Small intestine (tissue), 7 donors: ENCODE measurements at regions not wholly inside any gene's neighbourhood (a gene's known extent, or its start where the extent isn't known, plus 50 kb on each side); places are given as distances from the start of the nearest gene placed in this dataset.
A peak's percentile ranks its signal among the peaks of the same experiment; 100 is the strongest.

ENCODE experiments used
- DNase-seq, 2 donors: peaks; one replicate each; pipeline versions ENCODE4 v3.0.0 to v3.0.0-alpha.2; 2013
- FAIRE-seq: peaks from 2 replicates; lab custom pipeline; 2012; peaks lifted over from hg19 to GRCh38; lab: Jason Lieb, UNC
- H3K27ac ChIP-seq, 3 donors: one replicate each; pipeline ENCODE4 v1.5.1; 2013; ENCODE audit warnings: low read length in 2 of 3, mild to moderate bottlenecking in 2 of 3, control low read depth in 1 of 3, inconsistent platforms in 1 of 3, low read depth in 1 of 3, moderate library complexity in 1 of 3
- H3K27me3 ChIP-seq, 3 donors: one replicate each; pipeline ENCODE4 v1.6.1; 2013; ENCODE audit warnings: low read length in 3 of 3, inconsistent platforms in 1 of 3; ENCODE audit not compliant: control insufficient read depth in 3 of 3, insufficient read depth in 3 of 3
- H3K36me3 ChIP-seq, 3 donors: one replicate each; pipeline ENCODE4 v1.6.1; 2013; ENCODE audit warnings: low read length in 3 of 3, inconsistent platforms in 1 of 3, low read depth in 1 of 3, mild to moderate bottlenecking in 1 of 3, moderate library complexity in 1 of 3; ENCODE audit not compliant: control insufficient read depth in 3 of 3, insufficient read depth in 2 of 3
- H3K4me1 ChIP-seq, 3 donors: one replicate each; pipeline ENCODE4 v1.6.1; 2013; ENCODE audit warnings: low read length in 2 of 3, inconsistent platforms in 1 of 3, low read depth in 1 of 3, mild to moderate bottlenecking in 1 of 3, moderate library complexity in 1 of 3; ENCODE audit not compliant: control insufficient read depth in 3 of 3, insufficient read depth in 2 of 3
- H3K4me3 ChIP-seq, 3 donors: one replicate each; pipeline ENCODE4 v1.5.1; 2013; ENCODE audit warnings: low read length in 3 of 3, control low read depth in 1 of 3, inconsistent platforms in 1 of 3, low read depth in 1 of 3, mild to moderate bottlenecking in 1 of 3, moderate library complexity in 1 of 3
- H3K9me3 ChIP-seq, 2 donors: one replicate each; pipeline ENCODE4 v1.6.1; 2013; ENCODE audit warnings: low read depth in 1 of 2, low read length in 1 of 2; ENCODE audit not compliant: control insufficient read depth in 2 of 2, insufficient read depth in 1 of 2
- WGBS, 3 donors: extraction: QIAGEN DNeasy Blood & Tissue Kit; methylation state at CpG; one replicate each; pipeline ENCODE4 v1.1.7; 2013; 5-methylcytosine and 5-hydroxymethylcytosine counted together
- donor health status: healthy with polysubstance abuse.
- donor health status: control.
- donor health status: control.
- donor health status: Bipolar disorder and iron deficiency.
- donor health status: healthy.

DNA sequence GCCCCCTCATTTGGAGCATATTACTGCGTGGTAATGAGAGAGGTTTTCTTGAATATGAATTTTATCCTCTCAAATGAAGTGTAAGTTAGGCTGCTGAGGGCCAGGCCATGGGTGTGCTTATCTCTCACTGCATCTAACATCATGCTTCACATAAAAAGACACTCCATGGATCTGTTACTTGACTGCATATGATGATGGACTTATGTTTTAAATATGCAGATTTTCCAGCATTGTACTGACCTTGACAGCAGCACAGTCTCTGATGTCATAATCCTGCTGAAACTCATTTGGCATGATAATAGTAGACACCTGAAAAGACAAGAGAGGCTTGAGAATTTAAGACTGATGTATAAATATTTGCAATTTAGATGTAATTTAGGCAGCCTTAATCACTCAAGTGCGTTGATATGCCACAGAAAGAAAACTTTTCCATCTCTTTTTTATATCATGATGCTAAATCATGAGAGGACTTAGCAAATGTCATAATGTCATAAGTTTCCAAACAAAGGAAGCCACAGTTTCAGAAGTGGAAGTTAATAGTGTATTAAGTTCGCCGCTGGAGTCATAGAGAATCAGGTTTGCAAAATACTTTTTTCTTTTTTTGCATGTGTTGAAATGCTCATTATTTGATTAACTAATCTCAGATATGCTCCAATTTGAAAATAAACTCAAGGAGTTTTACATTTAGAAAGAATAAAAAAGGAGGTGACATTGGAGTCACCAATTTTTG lies 62.7 kb upstream of the CD302 start:
- DNase-seq (no peak), FAIRE-seq (no peak)
- no peaks in the 10 kb centered on the region for H3K4me1 ChIP-seq
- H3K4me3 ChIP-seq = no peak overlapping the region
- H3K27me3 ChIP-seq = no peaks in the 10 kb centered on the region
- H3K36me3 ChIP-seq = peaks cover 0 to 4% (median under 1%) of the 10 kb centered on the region in 3 donors
- no peak overlapping the region for H3K27ac ChIP-seq
- 88 to 95% (median 90%) methylated on average over 4 of the region's 4 CpGs for WGBS, 3 donors
- H3K9me3 ChIP-seq = no peaks in the 10 kb centered on the region

DNA sequence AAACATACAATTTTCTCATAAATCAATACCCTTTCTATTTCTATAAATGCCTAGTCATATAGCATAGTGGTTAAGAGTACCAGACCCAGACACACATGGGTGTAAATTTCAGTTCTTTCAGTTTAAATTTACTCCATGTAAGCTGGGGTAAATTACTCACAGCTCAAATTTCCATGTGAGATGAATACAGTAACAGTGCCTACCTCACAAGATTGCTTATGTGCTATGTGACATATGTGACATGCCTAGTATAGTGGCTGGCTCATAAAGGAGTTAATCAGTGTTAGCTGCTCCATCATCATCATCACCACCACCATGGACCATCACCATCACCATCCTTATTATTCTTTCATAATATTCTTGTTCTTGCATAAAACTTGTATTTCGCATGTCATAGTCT lies 61.6 kb upstream of the CD302 start:
- Histone ChIP-seq H3K4me3 (no peak overlapping the region), H3K27me3 (no peaks in the 10 kb centered on the region), H3K36me3 (peaks cover 0 to 6% (median 4%) of the 10 kb centered on the region in 3 donors), H3K9me3 (no peaks in the 10 kb centered on the region), H3K4me1 (no peaks in the 10 kb centered on the region), H3K27ac (no peak overlapping the region)
- DNase-seq (no peak), FAIRE-seq (no peak)
- 93 to 100% (median 98%) methylated on average over 1 of the region's 1 CpG for WGBS, 3 donors

- WGBS, 3 donors = 56 to 88% (median 74%) methylated on average over 2 of the region's 2 CpGs
- DNase-seq = no peak
These were observed 58.8 kb upstream of the CD302 start for GRCh38 chr2:159856760-159857159.

GRCh38 chr2:159855557-159856061 lies 57.6 kb upstream of the CD302 start:
- Histone ChIP-seq H3K27ac (no peak overlapping the region), H3K4me3 (no peak overlapping the region), H3K36me3 (peaks cover 5 to 10% (median 9%) of the 10 kb centered on the region in 3 donors), H3K9me3 (no peaks in the 10 kb centered on the region), H3K27me3 (no peaks in the 10 kb centered on the region), H3K4me1 (no peaks in the 10 kb centered on the region)
- no peak for DNase-seq
- 88 to 92% (median 90%) methylated on average over 5 of the region's 5 CpGs for WGBS, 3 donors
- no peak for FAIRE-seq

More at GRCh38 chr2:159856760-159857159, 58.8 kb upstream of the CD302 start:
- FAIRE-seq = no peak
- H3K27ac ChIP-seq = no peak overlapping the region
- H3K4me3 ChIP-seq = no peak overlapping the region
- H3K27me3 ChIP-seq = no peaks in the 10 kb centered on the region
- peaks cover 3 to 10% (median 7%) of the 10 kb centered on the region in 3 donors for H3K36me3 ChIP-seq
- no peaks in the 10 kb centered on the region for H3K9me3 ChIP-seq
- no peaks in the 10 kb centered on the region for H3K4me1 ChIP-seq

- H3K36me3 ChIP-seq = peaks cover 5 to 10% (median 9%) of the 10 kb centered on the region in 3 donors
- no peaks in the 10 kb centered on the region for H3K27me3 ChIP-seq
- no peaks in the 10 kb centered on the region for H3K9me3 ChIP-seq
- no peaks in the 10 kb centered on the region for H3K4me1 ChIP-seq
- WGBS, 3 donors = 80 to 90% (median 86%) methylated on average over 3 of the region's 3 CpGs
- H3K4me3 ChIP-seq = no peak overlapping the region
- DNase-seq (no peak), FAIRE-seq (peak; percentile 26)
- H3K27ac ChIP-seq = no peak overlapping the region
These were observed 57.1 kb upstream of the CD302 start for GRCh38 chr2:159855143-159855542.

DNA sequence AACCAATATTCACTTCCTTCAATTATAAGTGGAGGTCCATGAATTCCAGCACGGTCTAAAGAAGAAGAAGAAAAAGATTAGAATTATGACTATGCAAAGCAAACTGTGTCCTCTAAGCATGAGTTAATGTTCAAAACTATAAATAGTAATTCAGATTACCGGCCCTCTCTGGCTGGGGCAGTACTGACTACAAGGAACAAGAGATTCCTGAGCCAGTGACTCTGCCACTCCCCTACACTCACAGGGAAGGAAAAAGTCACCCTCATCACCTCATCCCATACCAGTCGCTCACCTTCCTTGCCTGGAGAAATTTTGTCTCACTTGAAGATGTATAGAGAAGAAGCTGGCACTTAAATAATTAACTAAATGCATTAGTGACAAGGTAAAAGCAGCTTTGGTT lies 56.5 kb upstream of the CD302 start:
- no peaks in the 10 kb centered on the region for H3K4me1 ChIP-seq
- H3K4me3 ChIP-seq = no peak overlapping the region
- WGBS, 3 donors = 85 to 92% (median 89%) methylated on average over 3 of the region's 3 CpGs
- H3K36me3 ChIP-seq = peaks cover 5 to 13% (median 10%) of the 10 kb centered on the region in 3 donors
- FAIRE-seq (no peak), DNase-seq (no peak)
- no peaks in the 10 kb centered on the region for H3K27me3 ChIP-seq
- no peaks in the 10 kb centered on the region for H3K9me3 ChIP-seq
- no peak overlapping the region for H3K27ac ChIP-seq

GRCh38 chr2:159853101-159853500 lies 55.1 kb upstream of the CD302 start:
- 90 to 95% (median 92%) methylated on average over 4 of the region's 4 CpGs for WGBS, 3 donors
- H3K4me1 ChIP-seq = no peaks in the 10 kb centered on the region
- DNase-seq = no peak
- no peak overlapping the region for H3K27ac ChIP-seq
- H3K9me3 ChIP-seq = no peaks in the 10 kb centered on the region
- H3K36me3 ChIP-seq = peaks cover 5 to 14% (median 10%) of the 10 kb centered on the region in 3 donors
- no peaks in the 10 kb centered on the region for H3K27me3 ChIP-seq
- no peak for FAIRE-seq
- H3K4me3 ChIP-seq = no peak overlapping the region

DNA sequence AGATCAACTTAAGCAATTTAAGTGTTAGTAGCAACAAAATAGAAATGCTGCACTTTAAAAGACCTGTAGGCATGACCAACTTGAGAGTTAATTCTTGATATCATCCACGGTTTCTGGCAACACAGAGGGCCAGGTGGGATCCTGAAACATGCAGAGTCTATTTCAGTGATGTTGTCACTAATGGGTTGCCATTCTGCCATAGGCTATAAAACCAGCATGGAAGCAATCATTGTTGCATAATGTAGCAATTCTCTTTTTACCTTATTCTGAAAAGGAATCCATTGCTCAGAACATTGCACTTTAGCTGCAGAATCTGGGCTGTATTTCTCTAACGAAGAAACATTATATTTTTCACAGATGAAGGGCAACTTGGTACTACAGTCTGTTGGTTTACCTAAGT lies 53.9 kb upstream of the CD302 start:
- DNase-seq (no peak), FAIRE-seq (no peak)
- Histone ChIP-seq H3K36me3 (peaks cover 5 to 17% (median 14%) of the 10 kb centered on the region in 3 donors), H3K27me3 (no peaks in the 10 kb centered on the region), H3K9me3 (no peaks in the 10 kb centered on the region), H3K27ac (no peak overlapping the region), H3K4me1 (no peaks in the 10 kb centered on the region), H3K4me3 (no peak overlapping the region)
- WGBS, 3 donors = 89 to 97% (median 95%) methylated on average over 2 of the region's 2 CpGs
